MV-4-11 (cell line): ENCODE measurements at regions not wholly inside any gene's neighbourhood (a gene's known extent, or its start where the extent isn't known, plus 50 kb on each side); places are given as distances from the start of the nearest gene placed in this dataset.

Experiments
- DNase-seq: peaks from one replicate; lab custom pipeline; 2025; lab: John Stamatoyannopoulos, UW

DNA sequence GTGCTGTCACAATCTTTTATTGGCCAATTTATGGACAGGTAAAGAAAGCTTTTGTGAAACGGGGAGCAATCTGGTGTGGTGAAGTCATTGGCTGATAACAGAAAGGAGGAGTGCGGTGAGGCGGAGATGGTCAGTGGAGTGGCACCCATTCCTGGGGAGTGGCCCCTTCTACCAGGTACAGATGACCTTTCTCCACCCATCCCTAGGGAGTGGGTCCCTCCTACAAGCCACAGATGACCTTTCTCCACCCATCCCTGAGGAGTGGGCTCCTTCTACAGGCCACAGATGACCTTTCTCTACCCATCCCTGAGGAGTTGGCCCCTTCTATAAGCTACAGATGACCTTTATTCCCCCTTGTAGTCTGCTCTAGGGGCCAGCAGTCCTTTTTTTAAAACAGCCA is 267.6 kb upstream of the IRX2 start:
- DNase-seq: no peak

DNA sequence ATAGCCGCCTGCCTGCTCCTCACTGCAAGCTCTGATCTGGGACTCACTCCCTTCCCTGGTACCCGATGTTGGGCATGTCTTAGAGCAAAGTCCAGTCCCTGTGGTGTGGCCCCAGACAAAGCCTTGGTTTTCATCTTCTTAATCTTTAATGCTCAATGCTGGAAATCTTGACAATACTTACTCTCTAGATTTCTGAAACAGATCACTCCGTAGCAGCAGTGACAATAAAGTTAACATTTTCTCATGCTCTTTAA is 260.2 kb upstream of the IRX2 start:
- DNase-seq: no peak

DNA sequence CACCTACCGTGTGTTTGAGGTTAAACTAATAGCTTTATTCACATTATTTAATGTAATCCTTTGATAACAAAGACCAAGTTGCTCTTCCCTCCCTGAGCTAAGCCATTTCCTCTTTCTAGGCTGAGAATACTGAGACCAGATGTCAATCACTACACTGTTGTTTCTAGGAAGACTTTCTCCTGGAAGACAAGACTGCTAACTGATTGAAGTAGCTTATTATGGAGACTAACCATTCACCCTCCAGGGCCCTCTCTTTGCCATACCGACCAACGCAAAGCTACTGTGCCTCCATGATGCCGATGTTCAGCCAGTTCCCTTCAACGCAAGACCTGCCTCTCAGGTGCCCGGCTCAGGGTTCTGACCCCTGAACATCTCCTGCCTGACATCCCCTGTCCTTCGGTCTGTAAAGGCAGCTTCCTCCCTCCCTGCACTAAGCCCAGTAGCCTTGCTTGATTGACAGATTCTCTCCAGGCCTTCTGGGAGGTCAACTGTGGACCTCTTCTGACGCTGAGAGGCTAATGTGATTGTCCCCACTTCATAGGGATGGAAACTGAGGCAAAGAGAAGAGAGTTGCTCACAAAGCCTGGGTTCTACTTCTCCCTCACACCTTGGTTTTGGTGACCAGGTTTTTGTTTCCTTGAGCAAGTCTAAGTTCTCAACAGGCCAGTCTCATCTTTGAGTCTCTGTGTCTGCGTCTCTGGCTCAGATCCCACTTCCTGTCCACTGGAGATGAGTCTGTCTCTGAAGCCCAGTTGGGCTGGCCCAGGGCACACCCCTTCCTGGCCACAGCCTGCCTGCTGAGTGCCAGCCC is 259.7 kb upstream of the IRX2 start:
- DNase-seq: peak; percentile 39

DNA sequence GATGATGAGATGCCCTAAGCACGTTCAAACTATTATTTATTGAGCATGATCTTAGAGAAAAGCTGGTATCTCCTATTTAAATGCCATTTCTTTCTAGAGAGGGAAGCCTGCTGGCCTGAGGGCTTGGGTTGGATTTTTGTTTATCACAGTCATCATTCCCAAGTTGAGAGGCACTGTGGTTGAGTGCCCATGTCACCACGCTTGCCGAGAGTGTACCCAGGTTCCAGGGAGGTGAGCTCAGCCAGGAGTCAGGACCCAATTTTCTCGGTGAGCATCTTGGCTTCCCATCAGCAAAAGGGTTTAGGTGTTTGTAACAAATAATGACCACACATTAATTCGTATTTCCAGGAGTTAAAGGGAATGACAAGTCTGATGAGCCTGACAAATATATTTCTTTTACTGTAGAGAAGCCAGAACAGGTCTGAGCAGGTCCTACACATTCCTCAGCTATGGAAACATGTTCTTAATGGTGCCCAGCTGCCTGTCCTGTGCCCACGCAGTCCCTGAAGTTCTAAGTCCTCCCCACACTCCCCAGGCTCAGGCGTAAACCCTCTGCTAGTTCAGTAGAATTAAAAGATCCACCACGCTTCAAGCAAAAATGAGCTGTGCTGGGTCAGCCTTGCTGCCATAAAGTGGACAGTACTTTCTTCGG is 258.9 kb upstream of the IRX2 start:
- DNase-seq: no peak

DNA sequence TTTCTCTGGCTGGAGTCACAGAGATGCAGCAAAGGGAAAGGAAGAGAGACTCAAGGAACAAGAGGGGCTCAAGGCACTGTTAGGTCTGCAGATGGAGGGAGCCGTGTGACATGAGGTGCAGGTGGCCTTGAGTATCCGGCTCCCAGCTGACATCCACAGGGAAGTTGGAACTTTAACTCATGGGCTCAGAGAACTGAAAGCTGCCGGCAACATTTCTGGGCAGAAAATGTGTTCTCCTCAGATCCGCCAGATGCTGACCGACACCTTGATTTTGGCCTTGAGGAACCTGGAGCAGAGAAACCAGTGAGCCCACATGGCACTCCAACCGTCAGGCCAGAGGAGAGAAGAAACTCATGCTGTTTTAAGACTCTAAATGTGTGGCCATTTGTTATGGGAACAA is 258.1 kb upstream of the IRX2 start:
- DNase-seq: no peak

DNA sequence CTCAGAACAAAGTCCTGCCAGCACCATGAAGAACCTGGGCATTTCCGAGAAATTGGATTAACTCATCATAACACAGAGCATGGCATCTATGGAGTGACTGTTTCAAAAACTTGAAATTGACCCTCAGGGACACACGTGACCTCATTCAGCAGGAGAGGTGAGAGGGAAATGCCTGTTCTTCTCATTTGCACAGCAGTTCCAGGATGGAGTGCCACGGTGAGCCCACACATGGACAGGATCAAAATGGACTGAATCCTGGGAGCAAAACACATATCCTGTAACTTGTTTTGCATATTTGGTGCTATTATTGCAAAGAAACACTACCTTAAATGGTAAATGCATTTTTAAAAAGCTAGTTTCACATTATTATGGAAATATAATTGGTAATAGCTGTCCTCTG is 256.1 kb upstream of the IRX2 start:
- no peak for DNase-seq

DNA sequence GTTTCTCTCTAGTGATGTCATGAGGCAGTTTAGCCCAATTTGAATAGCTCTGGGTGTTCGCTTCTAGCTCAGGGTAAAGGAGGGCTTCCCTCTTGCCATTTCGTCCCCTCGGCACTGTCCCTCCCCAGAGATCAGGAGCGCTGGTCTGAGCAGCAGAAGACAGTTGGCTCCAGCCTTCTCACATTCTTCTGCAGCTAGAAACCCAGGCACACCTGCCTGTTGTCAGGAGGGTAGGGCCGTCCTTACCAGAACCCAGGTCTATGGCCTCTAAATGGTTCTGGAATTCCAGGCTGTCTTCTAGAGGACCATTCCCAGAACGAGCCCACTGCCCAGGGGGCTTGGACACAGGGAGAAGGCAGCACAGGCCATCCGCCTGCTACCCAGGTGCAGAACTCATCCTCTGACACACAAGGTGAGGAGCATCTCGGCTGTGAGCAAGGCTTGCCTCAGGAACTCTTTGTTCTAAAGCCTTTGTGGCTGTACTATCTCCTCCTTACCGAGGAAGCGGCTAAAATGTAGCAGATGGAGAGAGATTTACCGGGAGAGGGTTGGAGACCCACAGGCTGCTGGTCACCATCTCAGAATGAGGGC is 255.6 kb upstream of the IRX2 start:
- no peak for DNase-seq

DNA sequence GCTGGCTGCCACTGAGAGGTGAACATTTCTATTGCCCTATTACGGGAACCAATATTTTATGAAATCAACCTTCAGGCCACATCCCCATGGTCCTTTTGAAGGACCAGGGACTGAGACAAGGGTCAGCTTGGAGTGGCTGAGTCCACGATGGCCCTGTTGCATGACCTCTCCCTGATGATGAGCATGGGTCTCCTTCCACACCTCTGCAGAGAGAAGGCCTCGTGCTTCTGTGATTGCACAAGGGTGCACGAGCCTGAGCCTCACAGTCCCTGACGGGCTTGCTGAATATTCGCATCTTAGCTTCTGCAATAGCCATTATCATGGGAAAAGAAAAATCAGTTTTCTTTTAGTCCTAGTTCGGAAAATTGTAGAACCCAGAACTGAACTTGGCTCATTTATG is 255.0 kb upstream of the IRX2 start:
- no peak for DNase-seq

DNA sequence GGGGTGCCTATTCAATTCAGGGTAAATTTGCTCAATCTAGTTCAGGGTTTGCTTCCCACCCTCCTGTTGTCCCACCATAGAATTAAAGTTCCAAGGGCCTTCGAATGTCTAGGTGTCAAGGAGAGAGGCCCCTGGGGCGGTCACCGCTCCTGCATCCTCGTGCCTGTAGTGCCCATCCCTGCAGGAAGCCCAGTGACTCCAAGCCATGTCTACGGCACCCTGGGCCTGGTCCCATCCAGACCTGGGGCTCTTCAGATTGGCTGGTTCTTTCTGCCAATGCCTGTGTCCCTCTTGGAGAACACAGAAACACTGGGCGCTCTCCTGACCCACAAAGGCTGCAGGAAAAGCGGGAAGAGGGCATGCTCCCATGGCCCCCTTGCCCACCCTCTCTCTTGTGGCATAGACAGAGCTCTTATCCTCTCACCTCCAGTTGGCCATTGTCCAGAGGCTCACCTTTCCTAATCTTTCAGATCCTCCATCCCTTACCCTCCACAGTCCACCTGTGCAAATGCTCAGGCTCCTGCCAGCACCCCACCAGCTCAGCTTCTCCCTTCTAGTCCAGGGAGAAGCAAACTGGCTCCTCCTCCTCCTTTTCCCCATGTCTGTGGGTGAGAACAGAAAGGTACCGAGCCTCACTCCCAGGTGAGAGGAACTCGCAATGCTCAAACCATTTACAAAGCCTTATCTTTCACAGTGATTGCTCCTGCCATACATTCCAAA is 253.0 kb upstream of the IRX2 start:
- DNase-seq: no peak

DNA sequence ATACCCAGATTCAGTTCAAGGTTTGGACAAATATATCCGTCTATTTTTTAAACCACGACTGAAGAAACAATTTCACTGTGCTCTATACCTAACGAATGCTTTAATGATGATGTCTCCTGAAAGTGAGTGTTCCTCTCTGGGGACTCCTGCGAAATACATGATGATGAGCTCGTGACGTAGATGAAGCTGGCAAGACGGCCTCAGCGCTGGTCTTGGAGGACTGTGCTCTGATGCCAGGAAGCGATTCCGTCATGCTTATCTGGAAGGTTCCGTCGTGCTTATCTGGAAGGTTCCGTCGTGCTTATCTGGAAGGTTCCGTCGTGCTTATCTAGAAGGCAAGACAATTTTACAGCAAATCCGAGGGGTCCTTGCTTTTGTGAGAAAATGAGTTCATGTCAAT is 250.8 kb upstream of the IRX2 start:
- no peak for DNase-seq

DNA sequence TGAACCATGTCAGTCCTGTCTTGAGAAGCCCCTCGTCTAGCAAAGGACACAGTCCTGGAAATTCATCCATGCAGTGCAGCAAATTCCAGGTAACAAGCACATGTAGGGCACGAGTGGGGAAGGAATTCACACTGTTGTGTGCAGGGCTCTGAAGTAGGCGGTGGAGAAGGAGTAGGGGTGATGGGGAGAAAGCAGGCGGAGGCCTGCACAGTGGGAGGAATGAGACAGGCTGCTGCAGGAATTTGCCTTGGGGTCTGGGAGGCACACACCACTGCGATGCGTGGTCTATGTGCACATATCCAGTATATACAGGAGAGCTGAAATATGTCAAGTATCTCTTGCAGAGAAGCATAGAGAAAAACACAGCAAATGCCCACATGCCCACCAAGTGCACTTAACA is 249.2 kb upstream of the IRX2 start:
- DNase-seq: no peak

DNA sequence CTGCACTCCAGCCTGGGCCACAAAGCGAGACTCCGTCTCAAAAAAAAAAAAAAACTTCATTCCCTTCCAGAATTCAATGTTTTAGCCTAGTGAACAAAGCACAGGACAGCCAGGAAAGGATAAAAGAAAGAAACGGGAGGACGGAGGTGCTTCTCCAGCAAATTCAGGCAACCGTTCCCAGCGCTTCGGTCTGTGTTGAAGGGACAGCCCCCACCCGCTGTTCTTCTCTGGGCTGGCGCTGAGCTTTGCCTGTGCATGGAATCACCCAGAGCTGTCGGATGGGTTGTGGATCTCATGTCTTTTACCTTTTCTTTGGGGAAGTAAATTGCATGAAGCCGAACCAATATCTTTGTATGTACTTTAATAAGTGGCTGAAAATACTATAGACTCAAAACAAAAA is 248.4 kb upstream of the IRX2 start:
- DNase-seq: no peak

DNA sequence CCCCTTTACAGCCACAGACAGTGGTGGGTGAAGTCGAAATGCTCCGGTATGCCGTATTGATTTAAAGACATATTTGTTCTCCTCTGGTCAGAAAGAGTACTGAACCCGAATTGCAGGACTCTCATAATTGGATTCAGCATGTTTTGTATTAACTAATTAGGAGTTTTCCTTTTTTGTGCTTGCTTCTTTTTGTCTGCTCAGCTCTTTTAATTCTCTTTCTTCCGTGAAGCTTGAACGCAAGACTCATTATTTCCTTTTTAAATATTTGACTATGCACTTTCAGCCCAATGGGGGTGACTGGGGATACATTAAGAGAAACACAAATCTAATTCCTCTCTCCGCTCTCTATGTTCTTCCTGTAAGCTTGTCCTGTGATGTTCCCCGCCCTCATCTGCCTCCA is 246.6 kb upstream of the IRX2 start:
- no peak for DNase-seq

DNA sequence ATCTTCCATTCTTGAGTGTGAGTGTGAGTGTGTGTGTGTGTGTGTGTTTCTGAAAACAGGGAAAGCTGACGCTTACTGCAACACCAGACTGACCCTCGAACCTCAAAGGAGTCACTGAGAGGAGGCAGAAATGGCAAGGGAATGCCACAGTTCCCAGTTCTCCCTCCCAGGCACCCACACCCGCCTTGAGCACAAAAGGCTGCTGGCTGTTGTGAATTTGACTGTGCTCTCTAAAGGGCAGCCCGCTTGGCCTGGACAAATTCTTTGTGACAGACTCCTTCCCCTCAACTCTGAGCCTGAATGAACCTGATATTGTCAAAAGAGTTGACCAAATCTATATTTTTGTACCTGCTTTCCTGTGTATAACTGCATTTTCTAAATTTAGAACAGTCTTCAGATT is 245.7 kb upstream of the IRX2 start:
- no peak for DNase-seq

DNA sequence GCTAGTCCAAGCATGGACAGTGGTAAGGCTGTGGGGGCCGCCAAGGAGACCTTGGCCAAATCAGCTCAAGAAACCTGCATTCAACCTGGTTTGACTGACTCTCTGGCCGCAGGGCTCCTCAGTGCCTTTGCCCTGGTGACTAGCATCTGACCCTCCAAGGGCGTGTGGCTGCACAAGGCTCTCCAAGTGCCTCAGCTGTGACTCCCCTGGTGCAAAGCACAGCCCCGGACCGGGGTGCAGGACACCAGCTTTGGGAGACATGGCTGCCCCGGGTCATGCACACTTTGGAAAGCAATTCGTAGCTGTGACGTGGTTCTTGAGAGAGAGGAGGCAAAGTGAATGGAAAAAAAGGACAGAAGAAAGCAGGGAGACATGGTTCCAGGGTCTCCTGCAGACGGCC is 245.2 kb upstream of the IRX2 start:
- no peak for DNase-seq

DNA sequence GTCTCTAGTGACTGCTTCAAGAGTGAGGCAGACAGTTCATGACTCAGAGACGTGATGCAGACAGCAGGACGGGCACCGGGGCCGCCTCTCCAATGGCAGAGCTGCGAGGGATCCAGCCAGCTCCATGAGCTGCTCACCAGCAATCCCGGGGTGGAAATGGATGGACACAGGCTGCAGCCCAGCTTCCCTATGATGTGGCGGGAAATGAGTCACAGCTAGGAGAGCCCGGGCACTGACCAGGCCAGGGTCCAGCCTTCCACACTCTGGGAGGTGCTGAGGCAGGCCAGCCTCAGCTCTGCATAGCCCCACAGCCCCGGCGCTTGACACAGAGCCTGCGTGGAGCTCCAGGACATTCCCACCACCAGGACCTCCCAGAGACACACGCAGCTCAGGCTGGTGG is 244.8 kb upstream of the IRX2 start:
- DNase-seq: no peak

DNA sequence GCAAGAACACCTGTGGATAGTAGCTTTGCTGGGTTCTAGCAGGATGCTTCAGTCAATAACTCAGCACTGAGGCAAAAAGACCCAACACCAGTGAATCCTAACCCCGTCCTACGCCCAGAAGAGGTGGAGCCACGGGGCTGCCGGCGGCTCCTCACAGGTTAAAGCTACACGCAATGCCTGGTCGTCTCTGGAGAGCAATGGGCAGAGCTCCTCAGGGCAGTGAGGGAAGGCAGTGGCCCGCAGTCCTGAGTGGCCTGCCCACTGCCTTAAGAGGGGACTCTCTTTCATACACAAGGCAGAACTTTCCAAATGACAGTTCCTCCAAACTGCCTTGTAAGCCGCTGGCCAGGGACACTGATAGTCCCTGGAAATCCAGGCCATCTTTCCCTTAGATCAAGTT is 244.2 kb upstream of the IRX2 start:
- DNase-seq: no peak

DNA sequence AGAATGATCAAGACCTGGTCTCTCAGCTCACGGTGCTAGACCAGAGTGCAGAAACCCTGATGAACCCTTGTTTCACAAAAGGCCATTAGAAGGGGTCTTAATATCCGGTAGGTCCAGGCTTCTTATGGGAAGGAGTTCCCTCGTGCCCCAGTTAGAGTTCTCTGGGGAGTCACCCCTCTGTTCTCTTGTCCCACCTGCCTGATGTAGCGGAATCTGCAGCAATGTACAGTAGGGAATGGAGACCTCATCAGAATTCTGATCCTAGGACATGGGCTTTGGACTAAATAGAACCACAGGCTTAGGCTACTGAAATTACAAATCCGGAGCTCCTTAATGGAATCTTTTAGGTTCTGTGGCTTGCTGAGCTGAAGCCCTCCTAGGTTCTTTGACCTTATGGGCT is 243.6 kb upstream of the IRX2 start:
- DNase-seq: no peak

DNA sequence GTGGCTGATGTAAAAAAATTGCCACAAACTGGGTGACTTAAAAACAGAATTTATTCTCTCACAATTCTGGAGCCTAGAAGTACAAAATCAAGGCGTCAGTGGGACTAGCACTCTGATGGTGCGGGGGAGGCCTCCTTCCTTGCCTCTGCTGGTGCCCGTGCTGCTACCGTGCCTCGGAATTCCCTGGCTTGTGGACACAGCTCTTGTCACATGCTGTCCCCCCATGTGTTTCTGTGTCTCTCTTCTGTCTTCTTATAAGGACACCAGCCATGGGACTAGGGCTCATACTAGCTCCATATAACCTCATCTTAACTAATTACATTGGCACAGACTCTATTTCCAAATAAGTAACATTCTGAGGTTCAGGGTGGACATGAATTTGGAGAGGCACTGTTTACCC is 242.3 kb upstream of the IRX2 start:
- no peak for DNase-seq

DNA sequence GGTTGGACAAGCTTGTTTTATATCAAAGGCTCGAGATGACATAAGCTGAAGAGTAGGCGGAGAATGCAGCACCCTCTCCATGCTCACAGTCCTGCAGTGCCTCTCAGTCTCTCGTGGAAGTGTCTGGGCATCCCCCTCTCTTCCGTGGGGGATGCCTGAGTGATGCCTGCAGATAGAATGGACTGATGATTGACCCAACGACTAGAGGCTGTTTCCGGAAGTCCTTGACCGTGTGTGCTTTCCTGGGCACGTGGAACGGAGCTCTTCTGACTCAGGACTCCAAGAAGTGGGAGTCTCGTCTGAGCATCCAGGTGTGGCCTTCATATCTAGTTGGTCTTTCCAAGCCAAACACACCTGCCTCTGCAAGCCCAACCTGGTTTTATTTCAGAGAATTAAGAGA is 241.8 kb upstream of the IRX2 start:
- DNase-seq: no peak

DNA sequence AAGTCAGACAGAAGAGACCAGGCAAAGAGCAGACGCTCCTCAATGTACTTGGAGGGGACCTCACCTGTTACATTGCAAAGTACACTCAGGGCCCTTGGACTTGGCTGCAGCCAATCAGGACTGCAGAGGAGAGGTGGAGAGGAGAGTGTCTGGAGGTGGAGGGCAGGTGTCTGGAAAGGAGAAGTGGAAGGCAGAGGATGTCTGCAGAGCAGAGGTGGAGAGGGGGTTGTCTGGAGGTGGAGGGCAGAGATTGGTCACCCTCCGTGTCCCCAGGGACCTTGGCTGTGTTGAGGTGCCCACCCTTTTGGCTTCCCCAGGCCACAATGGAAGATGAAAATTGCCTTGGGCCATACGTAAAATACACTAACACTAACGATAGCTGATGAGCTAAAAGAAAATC is 241.3 kb upstream of the IRX2 start:
- no peak for DNase-seq

DNA sequence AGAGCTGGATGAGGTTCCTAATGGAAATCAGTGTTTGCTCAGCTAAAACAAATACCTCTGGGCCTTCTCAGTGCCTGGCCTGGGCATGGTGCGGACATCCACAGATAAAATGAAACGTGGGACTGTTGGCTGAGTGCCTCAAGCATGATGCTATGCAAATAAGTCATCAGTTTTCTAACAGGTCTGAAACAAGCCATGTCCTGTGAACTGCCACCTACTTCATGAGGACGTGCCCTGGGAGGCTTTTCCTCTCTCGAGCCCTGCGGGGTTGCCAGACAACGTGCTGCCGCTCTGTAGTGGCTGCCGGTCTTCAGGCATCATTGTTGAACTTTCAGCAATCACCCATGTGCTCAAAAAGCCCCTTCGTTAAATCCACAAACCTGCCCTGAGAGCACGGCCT is 240.4 kb upstream of the IRX2 start:
- DNase-seq: no peak

DNA sequence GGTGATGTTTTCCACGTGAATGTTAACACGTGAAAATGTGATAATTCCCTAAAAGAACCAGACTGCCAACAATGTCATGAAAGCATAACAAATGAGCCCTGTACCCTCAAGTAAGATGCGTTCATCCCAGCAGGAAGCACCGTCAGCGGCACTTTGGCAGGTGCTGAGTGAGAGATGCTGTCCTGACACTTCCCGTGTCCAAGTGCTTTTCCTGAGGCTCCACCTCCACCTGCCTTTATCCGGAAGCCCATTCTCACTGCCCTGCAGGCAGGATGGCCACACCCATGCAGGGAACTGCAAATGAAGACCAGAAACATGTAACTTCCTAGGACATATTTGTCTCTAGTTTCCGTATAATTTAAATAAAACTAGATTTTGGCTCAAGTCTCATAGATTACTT is 238.0 kb upstream of the IRX2 start:
- no peak for DNase-seq
